ENCODE measurements at regions not wholly inside any gene's neighbourhood (a gene's known extent, or its start where the extent isn't known, plus 50 kb on each side); places are given as distances from the start of the nearest gene placed in this dataset.
"Not testable (repeated sequence)": the region's sequence is repeated elsewhere in the genome, so short reads cannot be mapped to it uniquely, and the experiment has no call there.

- no peak for DNase-seq
These were observed 70.5 kb upstream of the DHX40 start for GRCh38 chr17:59494757-59495368.

DNA sequence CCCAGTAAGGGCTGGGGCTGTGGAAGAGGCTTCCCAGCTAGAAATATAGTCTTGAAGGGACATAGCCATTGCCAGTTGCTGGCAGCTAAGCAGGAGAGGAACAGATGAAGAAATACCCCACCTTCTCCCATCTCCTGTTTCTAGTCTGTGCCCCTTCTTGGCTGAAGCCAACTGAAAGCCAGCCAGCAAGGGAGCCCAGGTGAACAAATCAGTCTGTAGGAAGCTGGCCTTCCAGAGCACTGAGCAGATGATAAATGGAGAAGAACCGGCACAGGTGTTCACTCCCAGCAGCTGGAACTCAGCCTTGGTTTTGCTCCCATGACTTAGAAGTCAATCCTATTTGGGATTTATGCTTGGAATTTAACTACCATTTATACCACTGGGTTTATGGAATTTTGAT lies 69.2 kb upstream of the DHX40 start:
- DNase-seq = no peak

DNA sequence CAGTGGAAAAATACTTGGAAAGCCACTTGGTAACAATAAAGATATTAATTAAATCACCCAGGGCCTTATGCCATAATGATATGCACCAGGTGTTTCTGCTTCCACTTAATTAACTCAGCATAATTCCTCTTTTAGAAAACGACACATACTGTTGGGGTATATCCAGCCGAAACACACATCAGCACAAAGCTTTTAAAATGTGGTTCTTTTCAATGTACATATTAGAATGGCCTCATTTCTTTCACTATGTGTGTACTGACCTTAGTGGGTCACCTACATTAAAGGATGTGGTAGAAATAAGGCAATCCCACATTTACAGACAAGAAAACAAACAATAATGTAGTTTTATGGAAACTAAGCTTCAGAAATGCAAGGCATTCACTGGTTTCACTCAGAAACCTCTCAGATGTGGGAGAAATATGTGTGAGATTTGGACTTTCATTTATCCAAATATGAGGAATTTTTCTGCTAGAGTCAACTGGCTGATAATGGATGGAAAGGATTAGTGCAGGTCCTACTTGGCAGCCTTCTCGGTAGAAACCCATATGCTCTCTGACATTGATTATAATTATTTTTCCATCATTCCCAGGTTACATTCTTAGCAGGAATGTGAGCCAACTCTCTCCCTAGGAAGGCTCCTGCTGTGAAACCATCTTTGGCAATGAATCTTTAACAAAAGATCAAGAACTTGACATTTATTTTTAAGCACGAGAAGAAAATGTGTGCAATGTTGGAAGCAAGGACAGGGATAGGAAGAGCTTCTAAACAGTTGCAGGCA lies 66.7 kb upstream of the DHX40 start:
- no peak for DNase-seq

- not testable (repeated sequence) for DNase-seq
These were observed 65.2 kb upstream of the DHX40 start for GRCh38 chr17:59500086-59500655.

DNA sequence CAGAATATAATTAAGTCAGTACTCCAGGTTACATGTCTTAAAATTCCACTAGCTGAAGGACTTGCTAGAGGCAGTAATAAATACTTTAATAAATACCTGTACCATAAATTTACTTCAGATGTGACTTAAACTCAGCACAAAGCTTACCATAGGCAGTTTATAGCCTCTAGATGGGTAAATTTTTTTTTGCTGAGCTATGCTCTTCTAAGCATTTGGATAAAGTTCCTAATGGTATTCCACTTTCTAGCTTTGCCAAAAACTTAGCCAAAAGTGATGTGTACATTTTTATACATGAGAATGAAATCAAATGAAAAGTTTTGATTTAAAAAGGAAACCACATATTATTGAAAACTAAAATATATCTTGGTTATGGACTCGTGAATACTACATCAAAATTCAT lies 63.7 kb upstream of the DHX40 start:
- DNase-seq = no peak

GRCh38 chr17:59502800-59503199 lies 62.6 kb upstream of the DHX40 start:
- no peak for DNase-seq

DNA sequence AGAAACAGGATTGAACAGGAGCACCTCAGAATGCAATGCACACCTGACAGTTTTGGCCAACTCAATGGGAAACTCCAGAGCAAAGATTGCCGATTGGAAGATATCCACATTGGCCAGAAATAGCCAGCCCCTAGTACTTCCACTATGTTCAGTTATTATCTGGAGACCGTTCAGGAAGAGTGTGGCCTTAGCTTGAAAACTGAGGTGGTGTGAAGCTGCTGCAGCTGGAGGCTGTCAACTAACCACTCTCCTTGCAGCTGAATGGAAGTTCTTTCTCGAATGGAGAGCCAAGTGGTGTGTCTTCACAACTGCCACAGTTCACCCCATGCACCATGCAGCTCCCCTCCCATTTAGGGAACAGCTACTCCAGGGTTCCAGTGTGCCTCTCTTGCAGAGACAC lies 61.9 kb upstream of the DHX40 start:
- no peak for DNase-seq

DNA sequence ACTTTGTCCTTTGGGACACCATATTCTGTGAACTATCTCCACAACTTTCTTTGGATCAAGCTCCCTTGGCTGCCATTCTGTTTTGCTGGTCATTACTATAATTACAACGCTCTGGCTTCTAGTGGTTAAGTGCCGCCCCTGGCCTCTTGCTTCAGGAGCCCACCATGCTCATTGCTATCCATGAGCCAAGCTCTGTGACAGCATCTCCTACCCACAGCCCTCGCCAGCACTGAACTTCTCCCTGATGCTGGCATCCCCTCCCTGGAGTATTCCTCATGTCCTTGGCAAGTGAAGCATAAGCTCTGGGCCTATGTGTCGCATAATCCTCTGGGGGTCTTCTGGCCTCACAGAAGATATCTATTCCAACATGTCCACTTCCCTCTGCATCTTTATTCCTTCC lies 60.6 kb upstream of the DHX40 start:
- no peak for DNase-seq

DNA sequence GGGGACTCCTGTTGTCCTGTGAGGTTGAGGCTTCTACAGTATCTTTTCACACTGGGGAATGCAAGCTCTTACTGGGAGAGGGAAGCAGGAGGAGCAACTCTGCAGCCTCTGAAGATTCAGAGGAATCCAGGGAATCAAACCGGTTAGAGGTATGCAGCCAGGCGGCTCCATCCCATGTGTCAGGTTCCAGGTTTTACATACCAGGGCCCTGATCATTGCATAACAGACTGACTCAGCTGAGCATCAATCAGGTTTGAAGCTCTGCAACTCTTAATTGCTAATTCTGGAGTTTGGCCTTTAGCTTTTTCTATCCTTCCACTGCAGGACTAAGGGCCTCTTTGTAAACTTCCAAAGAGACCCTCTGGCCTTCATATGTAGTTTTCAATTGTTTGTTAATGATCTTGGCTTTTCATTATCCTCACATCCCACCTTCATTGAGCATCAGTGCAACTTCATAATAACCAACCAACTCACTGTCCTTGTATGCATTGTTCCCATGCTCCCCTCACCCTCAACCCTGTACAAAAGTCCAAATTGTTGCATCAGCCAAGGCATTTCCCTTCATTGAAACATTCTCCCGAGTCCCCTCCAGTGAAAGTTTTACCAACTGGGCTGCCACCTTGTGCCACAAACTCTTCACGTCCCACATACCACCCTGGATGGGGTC lies 59.7 kb upstream of the DHX40 start:
- no peak for DNase-seq

DNA sequence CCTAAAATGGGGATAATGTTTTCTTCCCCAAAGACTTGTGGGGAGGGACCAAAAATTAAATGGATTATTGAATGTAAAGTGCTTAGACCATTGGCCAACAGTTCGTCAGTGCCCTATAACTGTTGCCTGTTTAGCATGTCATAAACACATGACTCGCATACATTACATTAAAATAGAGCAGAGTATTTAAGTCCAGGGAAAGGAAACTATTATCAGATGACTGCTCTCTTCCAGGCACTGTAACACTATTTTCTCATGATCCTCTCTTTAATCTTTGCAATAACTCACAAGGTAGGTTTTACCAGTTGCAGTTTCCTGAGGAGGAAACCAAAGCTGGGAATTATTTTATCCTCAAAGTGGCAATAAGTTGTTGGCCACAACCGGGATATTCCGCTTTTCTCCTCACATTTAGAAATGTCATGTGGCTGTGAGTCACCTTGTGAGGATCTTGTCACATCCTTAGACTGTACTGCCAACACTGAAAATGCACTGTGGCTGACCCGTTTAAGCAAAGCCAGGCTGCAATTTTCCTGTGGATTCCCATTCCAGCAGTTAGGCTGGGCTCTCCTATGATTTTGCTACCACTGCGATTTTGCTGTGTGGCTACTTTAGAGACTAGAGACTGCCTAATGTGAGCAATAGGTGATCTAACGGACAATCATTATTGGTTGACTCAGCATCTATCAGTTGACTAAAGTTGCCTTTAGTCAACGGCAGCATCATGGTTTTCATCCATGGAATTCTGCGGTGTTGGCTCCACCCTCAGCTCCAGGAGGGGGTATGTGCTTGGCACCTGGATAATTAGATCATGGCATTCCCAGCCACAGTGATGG lies 58.3 kb upstream of the DHX40 start:
- no peak for DNase-seq

DNA sequence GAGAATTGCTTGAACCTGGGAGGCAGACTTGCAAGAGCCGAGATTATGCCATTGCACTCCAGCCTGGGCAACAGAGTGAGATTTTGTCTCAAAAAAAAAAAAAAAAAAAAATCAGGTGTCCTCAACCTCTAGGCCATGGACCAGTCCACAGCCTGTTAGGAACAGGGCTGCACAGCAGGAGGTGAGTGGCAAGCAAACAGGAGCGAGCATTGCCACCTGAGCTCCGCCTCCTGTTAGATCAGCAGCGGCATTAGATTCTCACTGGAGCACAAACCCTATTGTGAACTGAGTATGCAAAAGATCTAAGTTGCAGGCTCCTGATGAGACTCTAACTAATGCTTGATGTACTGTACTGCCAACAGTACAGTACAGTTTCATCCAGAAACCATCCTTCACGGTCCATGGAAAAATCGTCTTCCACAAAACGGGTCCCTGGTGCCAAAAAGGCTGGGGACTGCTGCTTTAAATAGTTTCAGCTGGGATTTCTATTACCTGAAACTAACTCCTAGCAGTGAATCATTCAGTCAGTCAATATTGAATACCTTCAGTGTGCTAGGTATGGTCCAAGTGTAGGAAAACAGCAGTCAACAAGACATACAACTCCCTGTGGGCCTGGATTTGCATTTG lies 56.3 kb upstream of the DHX40 start:
- DNase-seq = no peak

DNA sequence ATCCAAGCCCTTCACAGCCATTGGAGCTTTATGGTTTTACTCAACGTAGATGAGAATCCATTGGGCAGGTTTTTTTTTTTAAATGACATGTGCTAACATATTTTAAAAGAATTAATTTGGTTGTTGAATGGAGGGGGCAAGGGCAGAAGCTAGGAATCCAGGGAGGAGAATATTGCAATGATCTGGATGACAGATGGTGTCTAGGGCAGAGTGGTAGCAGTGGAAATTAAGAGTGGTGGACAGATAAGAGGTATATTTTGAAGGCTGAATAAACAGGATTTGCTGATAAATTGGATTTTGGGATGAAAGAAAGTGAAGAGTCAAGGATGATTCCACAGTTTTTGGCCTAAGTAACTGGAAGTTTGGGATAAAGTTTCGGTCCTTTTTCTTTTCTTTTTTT lies 54.8 kb upstream of the DHX40 start:
- no peak for DNase-seq

DNA sequence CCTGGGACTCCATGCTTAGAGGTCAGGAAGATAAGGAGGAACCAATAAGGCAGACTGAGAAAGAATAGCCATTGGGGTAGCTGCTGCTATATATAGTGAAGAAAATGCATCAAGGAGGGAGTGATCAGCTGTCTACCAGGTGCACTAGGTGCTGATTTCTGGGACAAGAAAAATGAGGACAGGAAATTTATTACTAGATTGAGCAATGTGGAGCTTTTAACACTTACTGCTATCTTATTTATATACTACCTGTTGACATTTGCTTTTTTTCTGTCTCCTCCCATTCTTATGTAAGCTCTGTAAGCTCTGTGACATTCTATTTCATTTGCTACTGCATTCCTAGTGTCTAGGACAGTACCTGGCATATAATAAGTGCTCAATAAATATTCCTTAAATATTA lies 53.7 kb upstream of the DHX40 start:
- no peak for DNase-seq

DNA sequence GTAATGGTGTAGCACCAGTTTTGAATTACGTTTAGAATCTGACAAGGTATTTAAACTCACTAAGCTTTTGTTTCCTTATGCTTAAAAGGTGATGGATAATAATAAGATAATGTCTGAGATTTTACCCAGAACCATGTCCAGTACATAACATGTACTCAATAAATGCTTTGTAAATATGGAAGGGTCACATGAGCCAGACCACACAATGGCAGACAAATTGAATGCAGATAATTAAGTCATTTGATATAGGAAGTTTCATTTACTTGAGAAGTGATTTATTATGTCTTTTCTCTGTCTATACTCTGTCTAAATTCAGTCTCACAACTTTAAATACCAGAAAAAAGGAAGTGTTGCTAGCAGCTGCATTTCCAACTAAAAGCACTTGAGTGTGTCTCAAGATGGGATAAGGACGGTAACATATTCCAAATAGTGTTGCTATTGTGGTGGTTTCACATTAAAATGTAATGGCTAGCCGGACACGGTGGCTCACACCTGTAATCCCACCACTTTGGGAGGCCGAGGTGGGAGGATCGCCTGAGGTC lies 52.5 kb upstream of the DHX40 start:
- no peak for DNase-seq

DNA sequence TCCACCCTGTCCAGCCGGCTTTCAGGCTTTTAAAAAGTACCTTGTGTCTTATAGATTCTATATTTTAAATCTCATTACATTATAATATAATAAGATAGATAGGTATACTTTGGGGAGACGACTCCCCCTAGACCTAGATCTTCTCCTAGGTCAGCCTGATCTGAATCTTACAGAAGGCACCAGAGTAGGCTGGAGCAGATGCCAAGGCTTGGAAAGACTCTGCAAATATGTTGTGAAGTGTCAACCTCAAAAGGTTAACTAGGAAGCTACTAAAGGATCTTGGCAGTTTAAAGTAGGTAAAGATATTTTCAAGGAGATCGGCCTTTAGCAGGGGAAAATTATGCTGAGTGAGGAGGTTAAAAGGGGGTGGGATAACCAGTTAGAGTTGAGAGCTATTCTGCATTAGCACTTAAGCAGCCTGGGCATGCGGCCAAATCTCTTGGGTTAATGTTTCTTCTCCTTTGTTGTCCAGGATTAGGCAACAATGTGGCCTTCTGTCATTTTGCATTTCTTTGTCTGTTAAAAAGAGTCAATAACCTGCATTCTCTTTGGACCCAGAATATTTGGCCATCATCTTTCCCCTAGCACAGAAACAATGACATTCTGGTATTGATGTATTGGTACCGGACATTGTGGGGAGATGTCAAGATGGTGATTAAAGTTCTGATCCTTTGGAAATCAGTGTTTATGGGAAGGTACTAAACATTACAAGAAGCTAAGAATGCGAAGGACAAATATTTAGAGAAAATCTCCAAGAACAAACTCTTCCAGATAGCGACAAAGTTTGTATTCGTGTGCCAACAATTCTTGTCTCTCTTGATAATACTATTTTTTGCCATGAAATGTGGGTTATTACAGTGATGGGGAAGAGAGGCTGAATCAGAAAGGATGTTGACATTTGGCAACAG lies 51.2 kb upstream of the DHX40 start:
- no peak for DNase-seq

Measured in occipital lobe (tissue), 1 donor.